Smooth muscle cell (in vitro differentiated cells): ENCODE measurements at regions not wholly inside any gene's neighbourhood (a gene's known extent, or its start where the extent isn't known, plus 50 kb on each side); places are given as distances from the start of the nearest gene placed in this dataset.

ENCODE experiments used
- DNase-seq: peaks from one replicate; lab custom pipeline; 2025; ENCODE audit not compliant: unreplicated experiment; lab: John Stamatoyannopoulos, UW
- H2AFZ ChIP-seq: fragments of 200-600 bp; sonication (generic); 2 replicates; pipeline ENCODE4 v1.6.0; 2016; ENCODE audit warnings: antibody characterized with exemption, low read depth, mild to moderate bottlenecking
- H3F3A ChIP-seq: fragments of 200-600 bp; sonication (generic); 2 replicates; pipeline ENCODE4 v1.6.0; 2017; ENCODE audit warnings: antibody characterized with exemption, low read depth
- H3K27ac ChIP-seq: fragments of 200-600 bp; sonication (generic); 2 replicates; pipeline ENCODE4 v1.5.1; 2016; ENCODE audit warnings: low read depth, mild to moderate bottlenecking
- H3K27me3 ChIP-seq: fragments of 200-600 bp; sonication (generic); 2 replicates; pipeline ENCODE4 v1.6.1; 2016; ENCODE audit warnings: low read depth, mild to moderate bottlenecking
- H3K36me3 ChIP-seq: fragments of 200-600 bp; sonication (generic); 2 replicates; pipeline ENCODE4 v1.5.1; 2016; ENCODE audit warnings: low read depth
- H3K4me1 ChIP-seq: fragments of 200-600 bp; sonication (generic); 2 replicates; pipeline ENCODE4 v1.5.1; 2016; ENCODE audit warnings: low read depth
- H3K4me2 ChIP-seq: fragments of 200-600 bp; sonication (generic); 2 replicates; pipeline ENCODE4 v1.6.0; 2016; ENCODE audit warnings: mild to moderate bottlenecking
- H3K4me3 ChIP-seq: fragments of 200-600 bp; sonication (generic); 2 replicates; pipeline ENCODE4 v1.5.1; 2016; ENCODE audit warnings: mild to moderate bottlenecking
- H3K79me2 ChIP-seq: fragments of 200-600 bp; sonication (generic); 2 replicates; pipeline ENCODE4 v1.6.0; 2016; ENCODE audit warnings: low read depth, mild to moderate bottlenecking
- H3K9ac ChIP-seq: fragments of 200-600 bp; sonication (generic); 2 replicates; pipeline ENCODE4 v1.6.0; 2016; ENCODE audit warnings: low read depth
- H3K9me3 ChIP-seq: fragments of 200-600 bp; sonication (generic); replicated peaks from 2 replicates; pipeline ENCODE4 v1.5.1; 2016; ENCODE audit warnings: low read depth
- H4K20me1 ChIP-seq: fragments of 200-600 bp; sonication (generic); 2 replicates; pipeline ENCODE4 v1.6.0; 2016; ENCODE audit warnings: low read depth
- WGBS: methylation state at CpG from one replicate; pipeline ENCODE4 v1.1.7; 2016; ENCODE audit warnings: low lambda C conversion rate; 5-methylcytosine and 5-hydroxymethylcytosine counted together
- TF ChIP-seq, protein P1 (sequence below): fragments of 200-600 bp; sonication (generic); IDR thresholded peaks from 2 replicates; pipeline ENCODE4 v1.5.1; 2017; ENCODE audit warnings: borderline replicate concordance, mild to moderate bottlenecking, antibody characterized with exemption; ENCODE audit not compliant: insufficient read depth, poor library complexity, severe bottlenecking

DNA sequence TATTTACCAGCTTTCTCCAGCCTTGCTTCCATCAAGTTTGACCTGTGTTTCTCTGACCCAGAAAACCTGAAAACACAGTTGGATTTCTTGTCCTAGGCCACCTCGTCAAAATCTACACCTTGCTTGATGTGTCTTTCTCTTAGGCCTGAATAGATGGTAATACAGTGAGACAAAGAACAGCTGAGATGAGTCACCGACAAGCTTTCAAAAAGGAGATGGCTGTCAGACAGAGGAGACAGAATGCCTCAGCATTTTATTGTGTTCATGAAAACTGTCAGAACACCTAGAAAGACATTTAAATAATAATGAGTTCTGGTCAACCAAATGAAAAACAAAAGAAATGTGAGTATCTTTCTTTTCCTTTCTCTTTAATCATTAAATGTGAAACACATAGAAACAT is 119.7 kb upstream of the SORCS1 start:
- WGBS, result 57% methylated on average over 2 of the region's 2 CpGs
- H3K4me1 ChIP-seq, result no peaks in the 10 kb centered on the region
- no peak overlapping the region for H3K4me3 ChIP-seq
- TF ChIP-seq, protein P1, sequence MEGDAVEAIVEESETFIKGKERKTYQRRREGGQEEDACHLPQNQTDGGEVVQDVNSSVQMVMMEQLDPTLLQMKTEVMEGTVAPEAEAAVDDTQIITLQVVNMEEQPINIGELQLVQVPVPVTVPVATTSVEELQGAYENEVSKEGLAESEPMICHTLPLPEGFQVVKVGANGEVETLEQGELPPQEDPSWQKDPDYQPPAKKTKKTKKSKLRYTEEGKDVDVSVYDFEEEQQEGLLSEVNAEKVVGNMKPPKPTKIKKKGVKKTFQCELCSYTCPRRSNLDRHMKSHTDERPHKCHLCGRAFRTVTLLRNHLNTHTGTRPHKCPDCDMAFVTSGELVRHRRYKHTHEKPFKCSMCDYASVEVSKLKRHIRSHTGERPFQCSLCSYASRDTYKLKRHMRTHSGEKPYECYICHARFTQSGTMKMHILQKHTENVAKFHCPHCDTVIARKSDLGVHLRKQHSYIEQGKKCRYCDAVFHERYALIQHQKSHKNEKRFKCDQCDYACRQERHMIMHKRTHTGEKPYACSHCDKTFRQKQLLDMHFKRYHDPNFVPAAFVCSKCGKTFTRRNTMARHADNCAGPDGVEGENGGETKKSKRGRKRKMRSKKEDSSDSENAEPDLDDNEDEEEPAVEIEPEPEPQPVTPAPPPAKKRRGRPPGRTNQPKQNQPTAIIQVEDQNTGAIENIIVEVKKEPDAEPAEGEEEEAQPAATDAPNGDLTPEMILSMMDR, result no peak
- no peaks in the 10 kb centered on the region for H4K20me1 ChIP-seq
- H3K9me3 ChIP-seq, result no peaks in the 10 kb centered on the region
- no peak for DNase-seq
- no peak overlapping the region for H2AFZ ChIP-seq
- no peaks in the 10 kb centered on the region for H3F3A ChIP-seq
- H3K4me2 ChIP-seq, result no peak overlapping the region
- no peaks in the 10 kb centered on the region for H3K79me2 ChIP-seq
- no peak overlapping the region for H3K9ac ChIP-seq
- H3K27me3 ChIP-seq, result no peaks in the 10 kb centered on the region
- no peaks in the 10 kb centered on the region for H3K36me3 ChIP-seq
- no peak overlapping the region for H3K27ac ChIP-seq

DNA sequence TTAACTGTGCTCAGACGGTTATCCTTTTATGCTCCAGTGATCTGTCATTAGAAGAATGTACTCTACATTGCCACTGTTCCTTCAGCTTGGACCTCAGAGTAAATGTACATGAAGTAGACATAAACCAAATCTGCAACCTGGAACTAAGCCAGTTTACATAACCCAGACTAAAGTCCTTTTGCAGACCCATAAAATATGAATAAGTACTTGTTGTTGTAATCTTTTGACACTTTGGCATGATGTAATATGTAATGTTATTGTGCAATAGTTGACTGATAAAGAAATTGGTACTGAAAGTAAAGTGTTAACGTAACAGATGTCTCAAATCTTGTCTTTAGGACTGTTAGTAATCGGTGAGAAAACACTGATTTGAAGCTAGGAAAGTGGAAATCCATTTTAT is 115.8 kb upstream of the SORCS1 start:
- TF ChIP-seq, protein P1, result no peak

DNA sequence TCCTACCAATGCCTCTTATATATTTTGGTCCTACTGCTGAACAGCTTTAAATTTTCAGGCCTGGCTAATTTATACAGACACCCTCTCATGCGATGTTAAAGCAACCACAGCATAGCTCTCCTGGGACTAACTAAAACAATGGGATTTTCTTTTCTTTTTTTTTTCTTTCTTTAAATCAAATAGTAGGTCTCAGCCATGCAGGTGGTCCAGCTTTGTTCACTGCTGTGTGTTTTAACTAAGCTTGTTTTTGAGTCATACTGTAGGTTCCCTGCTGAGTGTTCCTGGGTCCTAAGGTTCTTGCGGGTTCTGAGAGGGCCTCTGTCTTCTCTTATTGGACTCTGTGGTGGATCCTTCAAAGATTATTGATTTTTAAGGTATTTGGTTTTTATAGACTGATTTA is 113.1 kb upstream of the SORCS1 start:
- H3K9me3 ChIP-seq, result no peaks in the 10 kb centered on the region
- H3K79me2 ChIP-seq, result no peaks in the 10 kb centered on the region
- no peak overlapping the region for H3K27ac ChIP-seq
- 86% methylated on average over 2 of the region's 2 CpGs for WGBS
- H3K27me3 ChIP-seq, result no peaks in the 10 kb centered on the region
- no peaks in the 10 kb centered on the region for H3K36me3 ChIP-seq
- DNase-seq, result no peak
- H4K20me1 ChIP-seq, result no peaks in the 10 kb centered on the region
- H3F3A ChIP-seq, result no peaks in the 10 kb centered on the region
- no peaks in the 10 kb centered on the region for H3K4me1 ChIP-seq
- H3K9ac ChIP-seq, result no peak overlapping the region
- H3K4me2 ChIP-seq, result no peak overlapping the region
- H2AFZ ChIP-seq, result no peak overlapping the region
- H3K4me3 ChIP-seq, result no peak overlapping the region
- TF ChIP-seq, protein P1, result no peak

More for the DNA sequence above, 115.8 kb upstream of the SORCS1 start:
- H3K4me2 ChIP-seq, result no peak overlapping the region
- H2AFZ ChIP-seq, result no peak overlapping the region
- no peaks in the 10 kb centered on the region for H3K79me2 ChIP-seq
- no peaks in the 10 kb centered on the region for H3K27me3 ChIP-seq
- H3K4me1 ChIP-seq, result no peaks in the 10 kb centered on the region
- no peaks in the 10 kb centered on the region for H3K9me3 ChIP-seq
- no peaks in the 10 kb centered on the region for H3F3A ChIP-seq
- H3K9ac ChIP-seq, result no peak overlapping the region
- WGBS, result 65% methylated on average over 3 of the region's 3 CpGs
- no peaks in the 10 kb centered on the region for H3K36me3 ChIP-seq
- no peak overlapping the region for H3K4me3 ChIP-seq
- no peaks in the 10 kb centered on the region for H4K20me1 ChIP-seq
- no peak for DNase-seq
- no peak overlapping the region for H3K27ac ChIP-seq

DNA sequence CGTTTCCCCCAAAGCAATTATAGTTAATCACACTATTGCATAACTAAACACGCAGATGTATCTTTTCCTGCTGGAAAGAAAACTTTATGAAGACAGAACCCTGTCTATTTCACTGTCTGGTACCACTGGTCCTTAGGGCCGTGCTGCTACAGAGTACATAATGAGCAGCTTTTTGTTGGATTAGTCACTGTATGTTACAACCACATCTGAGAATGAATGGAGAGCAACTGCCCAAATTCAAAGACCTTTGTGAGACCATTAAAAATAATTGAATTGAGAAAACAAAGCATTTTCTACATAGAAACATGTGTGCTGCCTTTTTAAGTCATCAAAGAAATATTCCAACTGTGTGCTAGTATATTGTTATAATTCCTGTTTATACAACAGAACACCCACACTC is 111.3 kb upstream of the SORCS1 start:
- no peak overlapping the region for H2AFZ ChIP-seq
- H3K27ac ChIP-seq, result no peak overlapping the region
- no peak overlapping the region for H3K9ac ChIP-seq
- no peaks in the 10 kb centered on the region for H3K4me1 ChIP-seq
- no peaks in the 10 kb centered on the region for H3K79me2 ChIP-seq
- no peak overlapping the region for H3K4me2 ChIP-seq
- no peaks in the 10 kb centered on the region for H3F3A ChIP-seq
- TF ChIP-seq, protein P1, result no peak
- H3K4me3 ChIP-seq, result no peak overlapping the region
- H4K20me1 ChIP-seq, result no peaks in the 10 kb centered on the region
- H3K9me3 ChIP-seq, result no peaks in the 10 kb centered on the region
- no peaks in the 10 kb centered on the region for H3K27me3 ChIP-seq
- no peak for DNase-seq
- WGBS, result 52% methylated on average over 3 of the region's 3 CpGs
- no peaks in the 10 kb centered on the region for H3K36me3 ChIP-seq
